Stimulated activated naive B cell treated with anti-CD40 and anti-IgM and Interleukin-4, amounts not matched to agents 10 μg/mL and 1 μg/mL and 100 μg/mL, for 72 hours (primary cell): ENCODE measurements at regions not wholly inside any gene's neighbourhood (a gene's known extent, or its start where the extent isn't known, plus 50 kb on each side); places are given as distances from the start of the nearest gene placed in this dataset.

Experiments used
- ATAC-seq, 2 donors: fragments of 150-1000 bp; cut with Tn5 transposase; replicated peaks; 2 replicates each; pipeline ENCODE4 v1.10.0; 2021; ENCODE audit warnings: moderate library complexity in 1 of 2
- DNase-seq: peaks from one replicate; pipeline ENCODE4 v3.0.0; 2021
- H3K27ac Mint-ChIP-seq: one replicate; pipeline ENCODE4 v1.8.0; 2022; ENCODE audit warnings: mild to moderate bottlenecking, mixed read lengths
- H3K27me3 Mint-ChIP-seq, 2 donors: one replicate each; pipeline ENCODE4 v1.8.0; 2022; ENCODE audit warnings: mixed read lengths in 2 of 2
- H3K36me3 Mint-ChIP-seq, 2 donors: one replicate each; pipeline ENCODE4 v1.8.0; 2022; ENCODE audit warnings: mixed read lengths in 2 of 2, mild to moderate bottlenecking in 1 of 2
- H3K4me1 Mint-ChIP-seq, 2 donors: one replicate each; pipeline ENCODE4 v1.8.0; 2022; ENCODE audit warnings: mixed read lengths in 2 of 2, mild to moderate bottlenecking in 1 of 2
- H3K4me3 Mint-ChIP-seq, 2 donors: one replicate each; pipeline ENCODE4 v1.8.0; 2022; ENCODE audit warnings: mild to moderate bottlenecking in 2 of 2, mixed read lengths in 2 of 2, moderate library complexity in 1 of 2
- H3K9me3 Mint-ChIP-seq, 2 donors: one replicate each; pipeline ENCODE4 v1.8.0; 2022; ENCODE audit warnings: mixed read lengths in 2 of 2, mild to moderate bottlenecking in 1 of 2

DNA sequence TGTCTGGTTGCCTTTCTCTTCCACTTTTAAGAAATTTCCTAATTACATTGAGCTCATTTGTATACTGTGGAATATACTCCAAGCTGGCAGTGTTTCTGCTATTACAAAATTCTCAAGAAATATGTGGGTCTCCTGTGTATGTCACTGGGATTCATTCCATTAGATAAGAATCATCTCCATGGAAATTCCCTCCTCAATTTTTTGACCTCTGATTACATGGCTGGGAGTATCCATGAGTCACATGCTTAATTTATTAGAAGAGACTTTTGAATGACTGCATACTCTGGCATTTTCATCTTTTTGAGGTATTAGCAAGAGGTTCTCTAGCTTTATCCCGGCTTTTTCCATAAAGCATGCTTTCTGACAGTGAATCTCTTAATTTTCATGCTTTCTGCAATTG, 665.5 kb upstream of the CNTNAP5 start:
- no peaks in the 10 kb centered on the region for H3K36me3 Mint-ChIP-seq
- DNase-seq (no peak), ATAC-seq (no peak)
- H3K4me1 Mint-ChIP-seq: no peaks in the 10 kb centered on the region
- H3K27ac Mint-ChIP-seq: no peak overlapping the region
- peaks cover 4 to 6% of the 10 kb centered on the region in 2 donors for H3K9me3 Mint-ChIP-seq
- no peaks in the 10 kb centered on the region for H3K27me3 Mint-ChIP-seq
- no peak overlapping the region for H3K4me3 Mint-ChIP-seq

GRCh38 chr2:123362671-123363440, 662.2 kb upstream of the CNTNAP5 start:
- no peaks in the 10 kb centered on the region for H3K27me3 Mint-ChIP-seq
- ATAC-seq (no peak), DNase-seq (no peak)
- peaks cover 4% of the 10 kb centered on the region in 2 donors for H3K9me3 Mint-ChIP-seq
- no peaks in the 10 kb centered on the region for H3K4me1 Mint-ChIP-seq
- H3K4me3 Mint-ChIP-seq: no peak overlapping the region
- H3K27ac Mint-ChIP-seq: no peak overlapping the region
- no peaks in the 10 kb centered on the region for H3K36me3 Mint-ChIP-seq

DNA sequence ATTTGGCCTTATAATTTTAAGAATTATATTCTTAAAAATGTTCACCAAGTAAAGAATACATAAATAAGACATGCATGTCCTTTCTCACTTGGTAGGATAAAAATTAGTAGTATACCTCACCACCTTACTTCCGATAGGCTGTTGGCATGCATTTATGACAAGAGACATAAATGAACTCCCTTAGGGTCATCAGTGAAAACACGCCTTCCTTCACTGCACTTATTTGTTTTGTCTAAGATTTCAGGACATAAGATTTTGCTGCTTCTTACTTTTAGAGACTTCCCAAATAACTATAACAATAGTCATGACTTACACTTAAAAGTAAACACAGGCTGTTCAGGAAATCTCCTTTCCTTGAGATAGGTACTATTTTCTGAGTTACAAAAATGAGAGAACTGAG, 661.3 kb upstream of the CNTNAP5 start:
- H3K4me3 Mint-ChIP-seq: no peak overlapping the region
- DNase-seq (no peak), ATAC-seq (no peak)
- H3K36me3 Mint-ChIP-seq: no peaks in the 10 kb centered on the region
- no peaks in the 10 kb centered on the region for H3K4me1 Mint-ChIP-seq
- H3K9me3 Mint-ChIP-seq: peaks cover 4 to 5% of the 10 kb centered on the region in 2 donors
- no peak overlapping the region for H3K27ac Mint-ChIP-seq
- no peaks in the 10 kb centered on the region for H3K27me3 Mint-ChIP-seq

DNA sequence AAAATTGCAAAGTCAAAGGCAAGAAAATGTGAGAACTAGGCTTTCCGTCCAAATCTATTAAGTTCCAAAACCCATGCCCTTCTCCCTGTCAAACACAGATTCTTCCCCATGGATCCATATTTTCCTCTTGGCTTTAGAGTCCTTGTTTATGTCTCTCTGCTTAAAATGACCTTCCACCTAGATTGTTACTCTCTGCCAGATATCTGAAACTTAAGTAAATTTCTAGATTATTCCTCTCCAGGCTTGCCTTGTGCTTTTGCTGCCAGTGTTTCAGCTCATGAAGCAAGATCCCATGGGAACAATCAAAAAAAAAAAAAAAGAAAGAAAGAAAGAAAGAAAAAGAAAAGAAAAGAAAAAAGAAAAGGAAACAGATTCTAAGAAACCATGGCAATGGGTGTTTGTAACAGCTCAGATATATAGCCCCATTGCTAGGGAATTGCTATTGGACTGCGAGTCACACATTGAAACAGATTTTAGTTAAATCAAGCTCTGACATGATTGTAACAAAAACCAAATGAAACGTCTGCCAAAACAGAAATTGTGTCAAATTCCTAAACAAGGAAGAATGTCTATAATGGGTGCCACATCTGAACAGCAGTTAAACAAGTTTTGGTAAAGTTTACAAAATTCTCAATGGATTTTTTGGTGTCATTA, 660.7 kb upstream of the CNTNAP5 start:
- Mint-ChIP-seq H3K9me3 (peaks cover 4 to 5% of the 10 kb centered on the region in 2 donors), H3K27me3 (no peaks in the 10 kb centered on the region), H3K4me3 (no peak overlapping the region), H3K4me1 (no peaks in the 10 kb centered on the region), H3K27ac (no peak overlapping the region), H3K36me3 (no peaks in the 10 kb centered on the region)
- ATAC-seq (no peak), DNase-seq (no peak)

DNA sequence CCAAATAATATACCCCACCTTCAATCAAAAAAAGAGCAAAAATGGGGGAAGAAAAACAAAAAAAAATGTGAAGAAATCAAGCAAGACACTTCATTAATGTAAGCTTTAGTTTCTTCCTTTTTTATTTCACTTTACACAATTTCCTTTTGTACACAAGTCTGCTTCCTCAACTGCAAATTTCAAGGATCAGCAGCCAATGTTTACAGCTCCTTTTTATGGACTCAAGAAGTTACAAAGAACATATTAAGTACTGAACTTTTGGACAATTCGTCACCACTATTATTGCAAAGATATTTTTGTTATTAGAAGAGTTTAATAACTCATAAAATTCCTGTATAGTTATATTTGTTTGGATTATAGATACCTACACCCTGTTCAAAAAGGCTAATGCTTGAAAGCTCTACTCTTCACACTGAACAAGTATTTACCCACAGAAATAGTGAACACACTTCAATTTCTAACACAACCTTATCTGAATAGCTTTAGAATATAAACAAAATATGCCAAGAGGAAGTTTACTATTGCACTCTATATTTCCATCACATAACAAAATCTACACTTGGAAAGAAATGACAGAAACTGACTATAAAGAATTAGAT, 658.7 kb upstream of the CNTNAP5 start:
- Mint-ChIP-seq H3K4me1 (no peaks in the 10 kb centered on the region), H3K36me3 (no peaks in the 10 kb centered on the region), H3K27ac (no peak overlapping the region), H3K9me3 (peaks cover 0 to 9% of the 10 kb centered on the region in 2 donors), H3K27me3 (no peaks in the 10 kb centered on the region), H3K4me3 (no peak overlapping the region)
- ATAC-seq: no peak
- no peak for DNase-seq

DNA sequence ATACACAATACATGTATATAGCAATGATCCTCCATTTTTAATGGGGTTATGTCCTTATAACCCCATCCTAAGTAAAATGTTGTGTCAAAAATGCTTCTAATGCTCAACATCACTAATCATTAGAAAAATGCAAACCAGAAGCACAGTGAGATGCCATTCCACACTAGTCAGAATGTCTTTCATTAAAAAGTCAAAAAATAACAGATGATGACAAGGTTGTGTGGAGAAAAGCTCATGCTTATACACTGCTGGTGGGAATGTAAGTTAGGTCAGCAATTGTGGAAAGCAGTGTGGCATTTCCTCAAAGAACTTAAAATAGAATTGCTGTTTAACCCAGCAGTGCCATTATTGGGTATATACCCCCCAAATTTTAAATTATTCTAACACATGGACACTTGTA, 654.9 kb upstream of the CNTNAP5 start:
- Mint-ChIP-seq H3K27ac (no peak overlapping the region), H3K9me3 (peaks cover 0 to 9% of the 10 kb centered on the region in 2 donors), H3K4me3 (no peak overlapping the region), H3K36me3 (no peaks in the 10 kb centered on the region), H3K27me3 (no peaks in the 10 kb centered on the region), H3K4me1 (no peaks in the 10 kb centered on the region)
- DNase-seq (no peak), ATAC-seq (no peak)

GRCh38 chr2:123371535-123371934, 653.6 kb upstream of the CNTNAP5 start:
- no peaks in the 10 kb centered on the region for H3K27me3 Mint-ChIP-seq
- H3K4me3 Mint-ChIP-seq: no peak overlapping the region
- peaks cover 0 to 11% of the 10 kb centered on the region in 2 donors for H3K9me3 Mint-ChIP-seq
- H3K27ac Mint-ChIP-seq: no peak overlapping the region
- H3K4me1 Mint-ChIP-seq: no peaks in the 10 kb centered on the region
- no peak for DNase-seq
- H3K36me3 Mint-ChIP-seq: no peaks in the 10 kb centered on the region
- no peak for ATAC-seq

DNA sequence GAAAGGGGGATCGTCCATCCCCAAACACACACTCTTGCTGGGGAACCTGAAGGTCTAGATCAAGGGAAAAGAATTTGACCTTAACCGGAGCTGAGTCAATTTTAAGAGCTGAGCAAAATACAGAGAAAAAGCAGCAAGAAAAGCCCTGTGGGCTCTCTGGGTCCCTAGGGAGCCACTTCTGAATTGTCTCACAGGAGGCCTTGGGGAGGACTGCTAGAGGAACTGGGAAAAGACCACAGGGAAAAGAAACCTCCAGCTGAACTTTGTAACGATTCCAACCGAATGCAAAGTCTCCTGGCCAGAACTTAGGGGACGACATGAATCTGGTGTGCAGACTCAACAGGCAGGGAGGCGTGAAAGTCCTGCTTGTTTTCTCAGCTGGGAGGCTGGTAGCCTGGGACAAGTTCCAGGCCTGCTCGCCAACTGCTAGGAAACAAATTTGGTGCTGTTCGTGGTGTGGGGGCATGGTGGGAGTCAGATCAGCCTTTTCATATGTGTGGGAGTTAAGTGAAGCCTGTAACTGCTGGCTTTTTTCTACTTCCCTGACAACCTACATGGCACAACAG, 644.6 kb upstream of the CNTNAP5 start:
- H3K27me3 Mint-ChIP-seq: no peaks in the 10 kb centered on the region
- no peak overlapping the region for H3K27ac Mint-ChIP-seq
- H3K4me3 Mint-ChIP-seq: no peak overlapping the region
- H3K36me3 Mint-ChIP-seq: no peaks in the 10 kb centered on the region
- no peaks in the 10 kb centered on the region for H3K4me1 Mint-ChIP-seq
- peaks cover 0 to 15% of the 10 kb centered on the region in 2 donors for H3K9me3 Mint-ChIP-seq
- no peak for ATAC-seq
- no peak for DNase-seq

DNA sequence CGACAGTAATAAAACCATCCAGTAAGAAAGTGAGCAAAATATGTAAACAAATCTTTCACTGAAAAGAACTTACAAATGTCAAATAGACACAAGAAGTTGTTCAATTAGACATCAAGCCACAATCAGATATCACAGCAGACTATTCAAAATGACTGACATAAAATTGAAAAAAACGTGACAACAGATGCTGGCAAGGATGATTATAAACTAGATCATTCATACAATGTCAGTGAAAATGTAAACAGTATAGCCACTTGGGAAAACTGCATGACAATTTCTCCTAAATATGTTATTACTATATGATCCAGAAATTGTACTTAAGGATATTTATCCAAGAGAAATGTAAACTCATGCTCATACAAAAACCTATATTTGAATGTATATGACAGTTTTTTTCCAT, 609.4 kb upstream of the CNTNAP5 start:
- H3K4me3 Mint-ChIP-seq: no peak overlapping the region
- no peaks in the 10 kb centered on the region for H3K36me3 Mint-ChIP-seq
- DNase-seq (no peak), ATAC-seq (no peak)
- no peaks in the 10 kb centered on the region for H3K27me3 Mint-ChIP-seq
- no peak overlapping the region for H3K27ac Mint-ChIP-seq
- H3K9me3 Mint-ChIP-seq: peaks cover 7 to 14% of the 10 kb centered on the region in 2 donors
- H3K4me1 Mint-ChIP-seq: no peaks in the 10 kb centered on the region

GRCh38 chr2:123419976-123420375, 605.1 kb upstream of the CNTNAP5 start:
- no peak for DNase-seq
- ATAC-seq: no peak
- Mint-ChIP-seq H3K9me3 (peaks cover 3 to 12% of the 10 kb centered on the region in 2 donors), H3K4me1 (no peaks in the 10 kb centered on the region), H3K4me3 (no peak overlapping the region), H3K27ac (no peak overlapping the region), H3K36me3 (no peaks in the 10 kb centered on the region), H3K27me3 (no peaks in the 10 kb centered on the region)

DNA sequence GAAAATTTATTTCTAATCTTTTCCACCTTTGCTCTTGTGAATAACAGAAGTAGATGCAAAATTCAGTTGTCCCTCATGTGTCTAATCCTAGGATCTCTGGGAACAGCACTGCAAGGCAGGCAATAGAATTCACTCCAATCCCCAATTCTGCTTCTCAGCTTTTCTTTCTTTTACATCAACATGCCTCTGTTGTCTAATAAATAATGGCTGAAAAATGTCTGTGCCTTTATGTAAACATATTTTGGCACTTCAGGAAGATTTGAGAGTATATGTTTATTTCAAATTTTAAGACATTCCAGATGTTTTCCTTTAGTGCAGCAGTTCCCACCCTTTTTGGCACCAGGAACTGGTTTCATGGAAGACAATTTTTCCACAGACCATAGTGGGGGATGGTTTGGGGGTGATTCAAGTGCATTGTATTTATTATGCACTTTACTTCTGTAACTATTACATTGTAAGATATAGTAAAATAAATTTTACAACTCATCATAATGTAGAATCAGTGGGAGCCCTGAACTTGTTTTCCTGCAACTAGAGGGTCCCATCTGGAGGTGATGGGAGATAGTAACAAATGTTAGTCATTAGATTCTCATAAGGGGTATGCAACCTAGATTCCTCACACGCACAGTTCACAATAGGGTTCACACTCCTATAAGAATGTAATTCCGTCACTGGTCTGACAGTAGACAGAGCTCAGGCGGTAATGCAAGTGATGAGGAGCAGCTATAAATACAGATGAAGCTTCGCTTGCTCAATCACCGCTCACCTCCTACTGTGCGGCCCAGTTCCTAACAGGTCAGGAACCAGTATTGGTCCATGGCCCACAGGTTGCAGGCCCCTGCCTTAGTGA, 590.3 kb upstream of the CNTNAP5 start:
- Mint-ChIP-seq H3K9me3 (peaks cover 2 to 4% of the 10 kb centered on the region in 2 donors), H3K27ac (no peak overlapping the region), H3K27me3 (no peaks in the 10 kb centered on the region), H3K4me1 (no peaks in the 10 kb centered on the region), H3K4me3 (no peak overlapping the region), H3K36me3 (no peaks in the 10 kb centered on the region)
- ATAC-seq: no peak
- no peak for DNase-seq

DNA sequence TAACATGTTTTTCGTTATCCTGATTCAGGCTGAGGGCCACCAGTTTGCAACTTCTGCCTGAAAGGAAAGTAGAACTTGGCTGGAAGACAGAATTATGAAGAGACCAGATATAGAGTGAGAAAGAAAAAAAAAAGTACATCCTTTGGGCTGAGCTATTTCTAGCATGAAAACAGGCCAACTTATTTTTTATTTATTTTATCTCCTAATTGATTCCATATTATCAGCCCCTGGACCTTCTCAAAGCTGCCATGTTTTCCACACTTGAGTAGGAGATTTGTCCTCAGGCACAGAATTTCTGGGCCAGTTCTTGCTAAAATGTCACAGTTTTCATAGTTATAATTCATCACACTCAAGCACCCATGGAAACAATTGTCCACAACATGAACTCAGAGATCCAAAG, 586.8 kb upstream of the CNTNAP5 start:
- ATAC-seq: no peak
- Mint-ChIP-seq H3K9me3 (peaks cover 4 to 5% of the 10 kb centered on the region in 2 donors), H3K4me1 (no peaks in the 10 kb centered on the region), H3K27me3 (no peaks in the 10 kb centered on the region), H3K27ac (no peak overlapping the region), H3K4me3 (no peak overlapping the region), H3K36me3 (no peaks in the 10 kb centered on the region)
- no peak for DNase-seq

- Mint-ChIP-seq H3K27me3 (no peaks in the 10 kb centered on the region), H3K36me3 (no peaks in the 10 kb centered on the region), H3K9me3 (peaks cover 3 to 6% of the 10 kb centered on the region in 2 donors), H3K27ac (no peak overlapping the region), H3K4me1 (no peaks in the 10 kb centered on the region), H3K4me3 (no peak overlapping the region)
- DNase-seq (no peak), ATAC-seq (no peak)
Observed at GRCh38 chr2:123438675-123439074, 586.4 kb upstream of the CNTNAP5 start.

DNA sequence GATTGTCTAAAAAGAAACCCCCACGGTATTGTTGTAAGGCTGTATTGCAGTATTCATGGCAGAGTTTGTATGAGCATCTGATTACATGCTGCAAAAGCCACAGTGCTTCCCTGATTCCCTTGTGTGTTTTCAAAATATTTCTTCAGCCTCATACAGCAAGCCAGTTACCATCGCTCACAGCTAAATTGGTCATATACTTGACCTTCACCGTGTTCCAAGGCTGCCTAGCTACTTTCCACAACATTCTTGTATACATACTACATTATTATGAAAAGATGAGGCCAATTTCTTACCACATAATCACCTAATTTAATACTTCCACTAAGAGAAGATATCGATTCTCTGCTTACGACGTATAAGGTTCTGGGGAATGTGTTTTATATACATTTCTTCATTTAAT, 576.3 kb upstream of the CNTNAP5 start:
- H3K4me1 Mint-ChIP-seq: no peaks in the 10 kb centered on the region

More for the DNA sequence above, 576.3 kb upstream of the CNTNAP5 start:
- no peaks in the 10 kb centered on the region for H3K27me3 Mint-ChIP-seq
- H3K36me3 Mint-ChIP-seq: no peaks in the 10 kb centered on the region
- ATAC-seq (no peak), DNase-seq (no peak)
- no peak overlapping the region for H3K4me3 Mint-ChIP-seq
- no peak overlapping the region for H3K27ac Mint-ChIP-seq
- H3K9me3 Mint-ChIP-seq: peaks cover 9 to 11% of the 10 kb centered on the region in 2 donors
